ENCODE measurements at regions not wholly inside any gene's neighbourhood (a gene's known extent, or its start where the extent isn't known, plus 50 kb on each side); places are given as distances from the start of the nearest gene placed in this dataset.

- TF ChIP-seq, protein P1, sequence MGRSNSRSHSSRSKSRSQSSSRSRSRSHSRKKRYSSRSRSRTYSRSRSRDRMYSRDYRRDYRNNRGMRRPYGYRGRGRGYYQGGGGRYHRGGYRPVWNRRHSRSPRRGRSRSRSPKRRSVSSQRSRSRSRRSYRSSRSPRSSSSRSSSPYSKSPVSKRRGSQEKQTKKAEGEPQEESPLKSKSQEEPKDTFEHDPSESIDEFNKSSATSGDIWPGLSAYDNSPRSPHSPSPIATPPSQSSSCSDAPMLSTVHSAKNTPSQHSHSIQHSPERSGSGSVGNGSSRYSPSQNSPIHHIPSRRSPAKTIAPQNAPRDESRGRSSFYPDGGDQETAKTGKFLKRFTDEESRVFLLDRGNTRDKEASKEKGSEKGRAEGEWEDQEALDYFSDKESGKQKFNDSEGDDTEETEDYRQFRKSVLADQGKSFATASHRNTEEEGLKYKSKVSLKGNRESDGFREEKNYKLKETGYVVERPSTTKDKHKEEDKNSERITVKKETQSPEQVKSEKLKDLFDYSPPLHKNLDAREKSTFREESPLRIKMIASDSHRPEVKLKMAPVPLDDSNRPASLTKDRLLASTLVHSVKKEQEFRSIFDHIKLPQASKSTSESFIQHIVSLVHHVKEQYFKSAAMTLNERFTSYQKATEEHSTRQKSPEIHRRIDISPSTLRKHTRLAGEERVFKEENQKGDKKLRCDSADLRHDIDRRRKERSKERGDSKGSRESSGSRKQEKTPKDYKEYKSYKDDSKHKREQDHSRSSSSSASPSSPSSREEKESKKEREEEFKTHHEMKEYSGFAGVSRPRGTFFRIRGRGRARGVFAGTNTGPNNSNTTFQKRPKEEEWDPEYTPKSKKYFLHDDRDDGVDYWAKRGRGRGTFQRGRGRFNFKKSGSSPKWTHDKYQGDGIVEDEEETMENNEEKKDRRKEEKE (IDR thresholded peaks at IDR 0.05; ENCODE audit: borderline replicate concordance in 1 of 2, control insufficient read depth in 1 of 2, low read depth in 2 of 2, low read length in 1 of 2): no peak
- TF ChIP-seq, protein P2, sequence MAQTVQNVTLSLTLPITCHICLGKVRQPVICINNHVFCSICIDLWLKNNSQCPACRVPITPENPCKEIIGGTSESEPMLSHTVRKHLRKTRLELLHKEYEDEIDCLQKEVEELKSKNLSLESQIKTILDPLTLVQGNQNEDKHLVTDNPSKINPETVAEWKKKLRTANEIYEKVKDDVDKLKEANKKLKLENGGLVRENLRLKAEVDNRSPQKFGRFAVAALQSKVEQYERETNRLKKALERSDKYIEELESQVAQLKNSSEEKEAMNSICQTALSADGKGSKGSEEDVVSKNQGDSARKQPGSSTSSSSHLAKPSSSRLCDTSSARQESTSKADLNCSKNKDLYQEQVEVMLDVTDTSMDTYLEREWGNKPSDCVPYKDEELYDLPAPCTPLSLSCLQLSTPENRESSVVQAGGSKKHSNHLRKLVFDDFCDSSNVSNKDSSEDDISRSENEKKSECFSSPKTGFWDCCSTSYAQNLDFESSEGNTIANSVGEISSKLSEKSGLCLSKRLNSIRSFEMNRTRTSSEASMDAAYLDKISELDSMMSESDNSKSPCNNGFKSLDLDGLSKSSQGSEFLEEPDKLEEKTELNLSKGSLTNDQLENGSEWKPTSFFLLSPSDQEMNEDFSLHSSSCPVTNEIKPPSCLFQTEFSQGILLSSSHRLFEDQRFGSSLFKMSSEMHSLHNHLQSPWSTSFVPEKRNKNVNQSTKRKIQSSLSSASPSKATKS (CRISPR knock-in tag; IDR thresholded peaks at IDR 0.05): no peak
- TF ChIP-seq, protein P3, sequence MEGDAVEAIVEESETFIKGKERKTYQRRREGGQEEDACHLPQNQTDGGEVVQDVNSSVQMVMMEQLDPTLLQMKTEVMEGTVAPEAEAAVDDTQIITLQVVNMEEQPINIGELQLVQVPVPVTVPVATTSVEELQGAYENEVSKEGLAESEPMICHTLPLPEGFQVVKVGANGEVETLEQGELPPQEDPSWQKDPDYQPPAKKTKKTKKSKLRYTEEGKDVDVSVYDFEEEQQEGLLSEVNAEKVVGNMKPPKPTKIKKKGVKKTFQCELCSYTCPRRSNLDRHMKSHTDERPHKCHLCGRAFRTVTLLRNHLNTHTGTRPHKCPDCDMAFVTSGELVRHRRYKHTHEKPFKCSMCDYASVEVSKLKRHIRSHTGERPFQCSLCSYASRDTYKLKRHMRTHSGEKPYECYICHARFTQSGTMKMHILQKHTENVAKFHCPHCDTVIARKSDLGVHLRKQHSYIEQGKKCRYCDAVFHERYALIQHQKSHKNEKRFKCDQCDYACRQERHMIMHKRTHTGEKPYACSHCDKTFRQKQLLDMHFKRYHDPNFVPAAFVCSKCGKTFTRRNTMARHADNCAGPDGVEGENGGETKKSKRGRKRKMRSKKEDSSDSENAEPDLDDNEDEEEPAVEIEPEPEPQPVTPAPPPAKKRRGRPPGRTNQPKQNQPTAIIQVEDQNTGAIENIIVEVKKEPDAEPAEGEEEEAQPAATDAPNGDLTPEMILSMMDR (IDR thresholded peaks at IDR 0.05 in 2 of 3, conservative IDR thresholded peaks at IDR 0.05 in 1 of 3; ENCODE audit: insufficient read depth in 2 of 3, low read depth in 1 of 3, low read length in 3 of 3): no peak
- TF ChIP-seq ARID3A (IDR thresholded peaks at IDR 0.05; ENCODE audit: borderline replicate concordance, low read depth, low read length): no peak
- no peak for TF ChIP-seq BMI1 (IDR thresholded peaks at IDR 0.05; ENCODE audit: low read length)
- TF ChIP-seq ZNF707 (CRISPR knock-in tag; conservative IDR thresholded peaks at IDR 0.05): no peak
- no peak for TF ChIP-seq POLR2AphosphoS5 (IDR thresholded peaks at IDR 0.05; ENCODE audit: control insufficient read depth, insufficient read depth, low read depth, low read length)
- no peak for TF ChIP-seq ZNF133 (CRISPR knock-in tag; IDR thresholded peaks at IDR 0.05)
- no peak for TF ChIP-seq ZNF146 (CRISPR knock-in tag; IDR thresholded peaks at IDR 0.05; ENCODE audit: unreplicated experiment)
- no peak for TF ChIP-seq BDP1 (IDR thresholded peaks at IDR 0.05; ENCODE audit: insufficient read depth, insufficient read length)
- no peak for TF ChIP-seq ZNF274 (IDR thresholded peaks at IDR 0.05; ENCODE audit: borderline replicate concordance, low read depth, low read length)
- TF ChIP-seq ZBTB33 (CRISPR knock-in tag; IDR thresholded peaks at IDR 0.05): no peak
- TF ChIP-seq RBM15 (IDR thresholded peaks at IDR 0.05; ENCODE audit: insufficient read depth, low read length): no peak
These were observed 122.9 kb upstream of the LYPLAL1 start for GRCh38 chr1:219050822-219051125.
